IMR-90 (cell line): ENCODE measurements at regions not wholly inside any gene's neighbourhood (a gene's known extent, or its start where the extent isn't known, plus 50 kb on each side); places are given as distances from the start of the nearest gene placed in this dataset.
A peak's percentile ranks its signal among the peaks of the same experiment; 100 is the strongest.

Experiments used
- ATAC-seq: fragments of 200-7000 bp; cut with Tn5 transposase; 2 replicates; pipeline ENCODE4 v1.9.1; 2020; ENCODE audit warnings: low read depth, mild to moderate bottlenecking, moderate library complexity
- BruUV-seq: library from RNA; stranded (reverse); fragments of 400-500 nt; replicated peaks from 2 replicates; lab custom pipeline; 2021; lab: Mats Ljungman, UMichigan
- CTCF ChIA-PET: fragments of 300-600 bp; formaldehyde crosslinking; extraction: SDS; loops from one replicate; lab custom pipeline; 2021; ENCODE audit warnings: antibody characterized with exemption; lab: Yijun Ruan, JAX
- POLR2A ChIA-PET: fragments of 300-600 bp; sonication (Branson Sonifier 250); formaldehyde crosslinking; loops from one replicate; lab custom pipeline; 2022; ENCODE audit warnings: antibody characterized with exemption; ENCODE audit not compliant: unreplicated experiment; lab: Charles Lee
- DNase-seq: peaks from one replicate; pipeline ENCODE4 v3.0.0; 2013
- H2AFZ ChIP-seq: replicated peaks from 2 replicates; pipeline ENCODE3; 2013; ENCODE audit warnings: low read length, mild to moderate bottlenecking; ENCODE audit not compliant: poor library complexity
- H2AK5ac ChIP-seq: 2 replicates; pipeline ENCODE4 v1.6.1; 2013; ENCODE audit warnings: low read depth, low read length, inconsistent platforms
- H2AK9ac ChIP-seq: replicated peaks from 2 replicates; pipeline ENCODE3; 2013; ENCODE audit warnings: mild to moderate bottlenecking, low read depth, low read length, moderate library complexity; ENCODE audit not compliant: poor library complexity
- H2BK120ac ChIP-seq: 2 replicates; pipeline ENCODE4 v1.6.1; 2013; ENCODE audit warnings: low read depth, low read length, inconsistent platforms
- H2BK15ac ChIP-seq: 3 replicates; pipeline ENCODE4 v1.6.1; 2013; ENCODE audit warnings: low read depth, low read length, inconsistent platforms
- H2BK20ac ChIP-seq: 2 replicates; pipeline ENCODE4 v1.6.1; 2013; ENCODE audit warnings: low read depth, mild to moderate bottlenecking, inconsistent platforms, low read length, moderate library complexity
- H2BK5ac ChIP-seq: 2 replicates; pipeline ENCODE4 v1.6.1; 2013; ENCODE audit warnings: mild to moderate bottlenecking, low read depth, low read length, inconsistent platforms; ENCODE audit not compliant: poor library complexity, severe bottlenecking
- H3K14ac ChIP-seq: replicated peaks from 2 replicates; pipeline ENCODE4 v1.6.1; 2013; ENCODE audit warnings: low read depth, low read length, inconsistent platforms
- H3K18ac ChIP-seq: 2 replicates; pipeline ENCODE4 v1.6.1; 2013; ENCODE audit warnings: low read depth, low read length, control low read depth
- H3K23ac ChIP-seq: 2 replicates; pipeline ENCODE4 v1.6.1; 2013; ENCODE audit warnings: low read depth, low read length, inconsistent platforms
- H3K27ac ChIP-seq: 2 replicates; pipeline ENCODE4 v1.5.1; 2013; ENCODE audit warnings: mild to moderate bottlenecking, control low read depth, low read length; ENCODE audit not compliant: insufficient read depth
- H3K27me3 ChIP-seq: 2 replicates; pipeline ENCODE4 v1.6.1; 2013; ENCODE audit warnings: low read length; ENCODE audit not compliant: control insufficient read depth, insufficient read depth
- H3K36me3 ChIP-seq: 2 replicates; pipeline ENCODE4 v1.6.1; 2013; ENCODE audit warnings: low read length, mixed read lengths; ENCODE audit not compliant: control insufficient read depth, insufficient read depth
- H3K4ac ChIP-seq: 2 replicates; pipeline ENCODE4 v1.6.1; 2013; ENCODE audit warnings: low read depth, low read length, inconsistent platforms
- H3K4me1 ChIP-seq: 2 replicates; pipeline ENCODE4 v1.6.1; 2013; ENCODE audit warnings: low read length, mixed read lengths; ENCODE audit not compliant: control insufficient read depth, insufficient read depth
- H3K4me2 ChIP-seq: 2 replicates; pipeline ENCODE4 v1.6.1; 2013; ENCODE audit warnings: low read depth, mild to moderate bottlenecking, control low read depth, low read length, moderate library complexity
- H3K4me3 ChIP-seq: 2 replicates; pipeline ENCODE4 v1.5.1; 2013; ENCODE audit warnings: low read depth, mild to moderate bottlenecking, control low read depth, low read length, moderate library complexity; ENCODE audit not compliant: insufficient read depth
- H3K56ac ChIP-seq: 2 replicates; pipeline ENCODE4 v1.6.1; 2013; ENCODE audit warnings: low read length, inconsistent platforms; ENCODE audit not compliant: insufficient read depth; ENCODE audit errors: extremely low read depth
- H3K79me1 ChIP-seq, 2 experiments: 2 replicates each; pipeline ENCODE4 v1.6.1; 2013; ENCODE audit warnings: low read length in 2 of 2, inconsistent platforms in 1 of 2, low read depth in 1 of 2
- H3K9ac ChIP-seq: 2 replicates; pipeline ENCODE4 v1.6.1; 2013; ENCODE audit warnings: low read depth, low read length, control low read depth
- H3K9me1 ChIP-seq: 2 replicates; pipeline ENCODE4 v1.6.1; 2013; ENCODE audit warnings: low read length, inconsistent platforms; ENCODE audit not compliant: insufficient read depth
- H3K9me3 ChIP-seq: 2 replicates; pipeline ENCODE4 v1.6.1; 2013; ENCODE audit warnings: low read length; ENCODE audit not compliant: control insufficient read depth, insufficient read depth
- H4K20me1 ChIP-seq: 2 replicates; pipeline ENCODE4 v1.6.1; 2013; ENCODE audit warnings: low read length, inconsistent platforms; ENCODE audit not compliant: insufficient read depth
- H4K5ac ChIP-seq: 2 replicates; pipeline ENCODE4 v1.6.1; 2013; ENCODE audit warnings: mild to moderate bottlenecking, low read depth, low read length, control low read depth
- H4K8ac ChIP-seq, 2 experiments: 2 replicates each; pipeline ENCODE4 v1.6.1; 2013; ENCODE audit warnings: low read depth in 2 of 2, low read length in 2 of 2, control low read depth in 1 of 2, inconsistent platforms in 1 of 2
- H4K91ac ChIP-seq: 2 replicates; pipeline ENCODE4 v1.6.1; 2013; ENCODE audit warnings: low read depth, low read length, inconsistent platforms; ENCODE audit not compliant: insufficient read depth
- BHLHE40 ChIP-seq: fragments of 150-350 bp; IDR thresholded peaks from 2 replicates; pipeline ENCODE4 v1.6.1; 2016; ENCODE audit warnings: mild to moderate bottlenecking, low read depth, low read length
- CEBPB ChIP-seq: IDR thresholded peaks from 2 replicates; pipeline ENCODE4 v1.6.1; 2012; ENCODE audit warnings: low read depth, low read length, improper control_type of control experiment
- CHD1 ChIP-seq: IDR thresholded peaks from 2 replicates; pipeline ENCODE4 v1.6.1; 2012; ENCODE audit warnings: low read depth, low read length, improper control_type of control experiment
- ELK1 ChIP-seq: fragments of 150-350 bp; IDR thresholded peaks from 2 replicates; pipeline ENCODE4 v1.6.1; 2016; ENCODE audit warnings: low read depth, mild to moderate bottlenecking, low read length, moderate library complexity, borderline replicate concordance
- FOS ChIP-seq: fragments of 150-350 bp; IDR thresholded peaks from 2 replicates; pipeline ENCODE4 v1.6.1; 2016; ENCODE audit warnings: low read depth, low read length
- MAFK ChIP-seq: IDR thresholded peaks from 2 replicates; pipeline ENCODE4 v1.6.1; 2012; ENCODE audit warnings: low read depth, low read length, improper control_type of control experiment
- MAZ ChIP-seq: IDR thresholded peaks from 2 replicates; pipeline ENCODE4 v1.6.1; 2012; ENCODE audit warnings: low read depth, mild to moderate bottlenecking, low read length, improper control_type of control experiment, moderate library complexity, borderline replicate concordance
- MXI1 ChIP-seq: IDR thresholded peaks from 2 replicates; pipeline ENCODE4 v1.6.1; 2012; ENCODE audit warnings: low read depth, mild to moderate bottlenecking, low read length, moderate library complexity, borderline replicate concordance
- NFE2L2 ChIP-seq: fragments of 150-350 bp; IDR thresholded peaks from 2 replicates; pipeline ENCODE4 v1.6.1; 2016; ENCODE audit warnings: low read depth, mild to moderate bottlenecking, low read length
- POLR2A ChIP-seq: IDR thresholded peaks from 2 replicates; pipeline ENCODE4 v1.6.1; 2012; ENCODE audit warnings: mild to moderate bottlenecking, low read depth, low read length
- RAD21 ChIP-seq: IDR thresholded peaks from 2 replicates; pipeline ENCODE4 v1.6.1; 2012; ENCODE audit warnings: low read length, improper control_type of control experiment
- RCOR1 ChIP-seq: IDR thresholded peaks from 2 replicates; pipeline ENCODE4 v1.6.1; 2012; ENCODE audit warnings: mild to moderate bottlenecking, low read length, improper control_type of control experiment; ENCODE audit not compliant: insufficient replicate concordance
- RFX5 ChIP-seq: IDR thresholded peaks from 2 replicates; pipeline ENCODE4 v1.8.0; 2012; ENCODE audit warnings: low read depth, mild to moderate bottlenecking, low read length, moderate library complexity
- SMC3 ChIP-seq: fragments of 150-350 bp; IDR thresholded peaks from 2 replicates; pipeline ENCODE4 v1.6.1; 2016; ENCODE audit warnings: low read depth, mild to moderate bottlenecking, antibody characterized with exemption, low read length, moderate library complexity
- dilution Hi-C: fragments of 300-500 bp; cut with HindIII; formaldehyde crosslinking; loops from one replicate; pipeline ENCODE4 v1.14.3; 2018; ENCODE audit warnings: low sequenced_read_pairs; ENCODE audit not compliant: unreplicated experiment
- in situ Hi-C: fragments of 300-500 bp; cut with MboI; formaldehyde crosslinking; loops from 3 replicates; pipeline ENCODE4 v1.14.3; 2019; ENCODE audit warnings: low sequenced_read_pairs, inconsistent platforms, mixed read lengths
- intact Hi-C: fragments of 100-400 bp; cut with micrococcal nuclease; formaldehyde crosslinking; loops from 2 replicates; pipeline ENCODE4 v1.10.0; 2022
- TF ChIP-seq, protein P1 (sequence below): fragments of 150-350 bp; IDR thresholded peaks from 2 replicates; pipeline ENCODE4 v1.6.1; 2017; ENCODE audit warnings: mild to moderate bottlenecking, antibody characterized with exemption, low read length, low read depth
- TF ChIP-seq, protein P2 (sequence below): conservative IDR thresholded peaks from 2 replicates; pipeline ENCODE4 v1.5.1; 2012; ENCODE audit warnings: mild to moderate bottlenecking, low read depth, low read length, improper control_type of control experiment

- no peak for TF ChIP-seq RAD21
- no peak for TF ChIP-seq POLR2A
- TF ChIP-seq RCOR1, result no peak
- no peak for TF ChIP-seq RFX5
- TF ChIP-seq FOS, result no peak
Observed at GRCh38 chr13:44274771-44275205, 98.8 kb upstream of the SERP2 start (continued).

DNA sequence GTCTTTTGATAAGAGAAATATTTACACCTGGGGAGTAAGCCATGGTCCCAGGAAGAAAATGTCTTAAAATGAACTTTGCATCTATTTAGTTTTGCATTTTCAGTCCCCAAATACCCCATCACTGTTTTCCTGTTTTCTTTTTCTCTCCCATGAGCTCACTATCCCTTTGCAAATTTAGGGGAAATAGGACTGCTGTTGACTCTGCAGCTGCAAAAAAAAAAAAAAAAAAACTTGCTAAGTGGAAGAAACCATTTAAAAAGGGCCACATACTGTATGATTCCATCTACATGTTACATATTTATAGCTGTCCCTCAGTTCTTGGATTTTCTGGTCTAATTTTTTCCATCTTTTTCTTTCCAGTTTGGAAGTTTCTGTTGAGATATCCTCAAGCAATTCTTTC lies 98.2 kb upstream of the SERP2 start:
- Histone ChIP-seq H3K14ac (no peak overlapping the region), H2BK5ac (no peak overlapping the region), H3K18ac (peak overlapping the region; percentile 71; the same call in 1 of the 2 replicates), H3K27ac (no peak overlapping the region), H3K4me3 (no peak overlapping the region), H3K9me1 (peaks cover 19% of the 10 kb centered on the region), H2BK120ac (peak overlapping the region; percentile 89; the same call in 1 of the 2 replicates), H3K9me3 (no peaks in the 10 kb centered on the region), H4K5ac (no peak overlapping the region), H3K56ac (no peak overlapping the region), H4K91ac (peak overlapping the region; percentile 53; the same call in 1 of the 2 replicates), H2BK15ac (no peak overlapping the region), H3K36me3 (no peaks in the 10 kb centered on the region), H4K20me1 (no peaks in the 10 kb centered on the region), H2BK20ac (no peak overlapping the region), H3K9ac (no peak overlapping the region), H3K4me1 (peaks cover 27% of the 10 kb centered on the region), H2AK5ac (no peak overlapping the region), H3K79me1 (no peaks in the 10 kb centered on the region), H4K8ac (peak overlapping the region; percentile 79 to 84; a peak in 2 of 4 replicates), H3K23ac (no peak overlapping the region), H3K4me2 (no peak overlapping the region), H3K4ac (no peak overlapping the region), H3K27me3 (no peaks in the 10 kb centered on the region), H2AK9ac (no peak overlapping the region), H2AFZ (no peak overlapping the region)
- dilution Hi-C loops, result no loop called here
- in situ Hi-C loops, result no loop called here
- BruUV-seq, result no TSS peak
- POLR2A ChIA-PET, result no interaction called here
- DNase-seq (no peak), ATAC-seq (no peak)
- intact Hi-C loops, result no loop called here
- CTCF ChIA-PET, result no interaction called here
- TF ChIP-seq, protein P1, sequence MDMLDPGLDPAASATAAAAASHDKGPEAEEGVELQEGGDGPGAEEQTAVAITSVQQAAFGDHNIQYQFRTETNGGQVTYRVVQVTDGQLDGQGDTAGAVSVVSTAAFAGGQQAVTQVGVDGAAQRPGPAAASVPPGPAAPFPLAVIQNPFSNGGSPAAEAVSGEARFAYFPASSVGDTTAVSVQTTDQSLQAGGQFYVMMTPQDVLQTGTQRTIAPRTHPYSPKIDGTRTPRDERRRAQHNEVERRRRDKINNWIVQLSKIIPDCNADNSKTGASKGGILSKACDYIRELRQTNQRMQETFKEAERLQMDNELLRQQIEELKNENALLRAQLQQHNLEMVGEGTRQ, result no peak
- TF ChIP-seq SMC3 (no peak), BHLHE40 (no peak), CHD1 (no peak), RFX5 (no peak), MAZ (no peak), ELK1 (no peak), CEBPB (no peak), RAD21 (no peak), MXI1 (no peak), MAFK (no peak), NFE2L2 (no peak)
- TF ChIP-seq, protein P2, sequence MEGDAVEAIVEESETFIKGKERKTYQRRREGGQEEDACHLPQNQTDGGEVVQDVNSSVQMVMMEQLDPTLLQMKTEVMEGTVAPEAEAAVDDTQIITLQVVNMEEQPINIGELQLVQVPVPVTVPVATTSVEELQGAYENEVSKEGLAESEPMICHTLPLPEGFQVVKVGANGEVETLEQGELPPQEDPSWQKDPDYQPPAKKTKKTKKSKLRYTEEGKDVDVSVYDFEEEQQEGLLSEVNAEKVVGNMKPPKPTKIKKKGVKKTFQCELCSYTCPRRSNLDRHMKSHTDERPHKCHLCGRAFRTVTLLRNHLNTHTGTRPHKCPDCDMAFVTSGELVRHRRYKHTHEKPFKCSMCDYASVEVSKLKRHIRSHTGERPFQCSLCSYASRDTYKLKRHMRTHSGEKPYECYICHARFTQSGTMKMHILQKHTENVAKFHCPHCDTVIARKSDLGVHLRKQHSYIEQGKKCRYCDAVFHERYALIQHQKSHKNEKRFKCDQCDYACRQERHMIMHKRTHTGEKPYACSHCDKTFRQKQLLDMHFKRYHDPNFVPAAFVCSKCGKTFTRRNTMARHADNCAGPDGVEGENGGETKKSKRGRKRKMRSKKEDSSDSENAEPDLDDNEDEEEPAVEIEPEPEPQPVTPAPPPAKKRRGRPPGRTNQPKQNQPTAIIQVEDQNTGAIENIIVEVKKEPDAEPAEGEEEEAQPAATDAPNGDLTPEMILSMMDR, result no peak
